H1 (cell line): ENCODE measurements at regions not wholly inside any gene's neighbourhood (a gene's known extent, or its start where the extent isn't known, plus 50 kb on each side); places are given as distances from the start of the nearest gene placed in this dataset.

Source experiments
- CTCF ChIA-PET: fragments of 300-600 bp; sonication (Branson Sonifier 250); formaldehyde crosslinking; loops from one replicate; lab custom pipeline; 2021; ENCODE audit not compliant: partially characterized antibody; lab: Charles Lee
- POLR2A ChIA-PET: fragments of 300-600 bp; sonication (Branson Sonifier 250); formaldehyde crosslinking; loops from one replicate; lab custom pipeline; 2021; ENCODE audit warnings: inconsistent platforms; ENCODE audit not compliant: partially characterized antibody; lab: Charles Lee
- DNase-seq, 2 experiments: peaks; one replicate each; pipeline versions ENCODE4 v3.0.0 to v3.0.0-alpha.2; 2010 to 2022; ENCODE audit warnings: low spot score in 2 of 2, low read depth in 1 of 2, mixed read lengths in 1 of 2
- FAIRE-seq: peaks from 2 replicates; lab custom pipeline; 2011; peaks lifted over from hg19 to GRCh38; lab: Jason Lieb, UNC
- H2AFZ ChIP-seq: 2 replicates; pipeline ENCODE4 v1.8.1; 2012; ENCODE audit warnings: low read length, inconsistent platforms
- H2AK5ac ChIP-seq: 2 replicates; pipeline ENCODE4 v1.6.1; 2013; ENCODE audit warnings: low read depth, low read length
- H2BK120ac ChIP-seq: replicated peaks from 2 replicates; pipeline ENCODE3; 2013; ENCODE audit warnings: low read depth, low read length, inconsistent platforms
- H2BK12ac ChIP-seq: 2 replicates; pipeline ENCODE4 v1.6.1; 2013; ENCODE audit warnings: low read depth, low read length
- H2BK15ac ChIP-seq: 2 replicates; pipeline ENCODE4 v1.6.1; 2013; ENCODE audit warnings: low read length
- H2BK20ac ChIP-seq: 2 replicates; pipeline ENCODE4 v1.6.1; 2013; ENCODE audit warnings: low read length
- H2BK5ac ChIP-seq: 2 replicates; pipeline ENCODE4 v1.6.1; 2013; ENCODE audit warnings: low read depth, low read length
- H3K14ac ChIP-seq: 2 replicates; pipeline ENCODE4 v1.6.1; 2013; ENCODE audit warnings: inconsistent platforms; ENCODE audit not compliant: insufficient read length
- H3K18ac ChIP-seq: 2 replicates; pipeline ENCODE4 v1.6.1; 2013; ENCODE audit warnings: low read length; ENCODE audit errors: extremely low read depth
- H3K23ac ChIP-seq: 2 replicates; pipeline ENCODE4 v1.6.1; 2013; ENCODE audit warnings: inconsistent platforms; ENCODE audit not compliant: insufficient read length
- H3K23me2 ChIP-seq: 2 replicates; pipeline ENCODE4 v1.6.1; 2013; ENCODE audit warnings: low read depth, low read length
- H3K27ac ChIP-seq: 2 replicates; pipeline ENCODE4 v1.6.1; 2011; ENCODE audit warnings: low read depth, low read length, inconsistent platforms
- H3K27me3 ChIP-seq, 4 experiments: replicated peaks in 1 of 4; 1 replicate in 1 of 4; 2 replicates in 3 of 4; pipeline versions ENCODE4 v1.6.1 to v1.8.1; 2011 to 2013; ENCODE audit warnings: low read length in 3 of 4, mild to moderate bottlenecking in 3 of 4, inconsistent platforms in 2 of 4, mixed read lengths in 2 of 4, moderate library complexity in 1 of 4; ENCODE audit not compliant: control insufficient read depth in 3 of 4, insufficient read depth in 3 of 4; ENCODE audit errors: extremely low read depth in 1 of 4
- H3K36me3 ChIP-seq, 4 experiments: 2 replicates each; pipeline versions ENCODE4 v1.6.1 to v1.8.1; 2011 to 2013; ENCODE audit warnings: mild to moderate bottlenecking in 4 of 4, low read length in 3 of 4, moderate library complexity in 2 of 4, control low read depth in 1 of 4, inconsistent platforms in 1 of 4; ENCODE audit not compliant: insufficient read depth in 4 of 4, control insufficient read depth in 2 of 4
- H3K4ac ChIP-seq: replicated peaks from 2 replicates; pipeline ENCODE3; 2013; ENCODE audit warnings: low read length, low read depth, mixed read lengths, inconsistent platforms; ENCODE audit not compliant: insufficient read length
- H3K4me1 ChIP-seq, 4 experiments: replicated peaks in 1 of 4; 1 replicate in 1 of 4; 2 replicates in 3 of 4; pipeline versions ENCODE4 v1.6.1 to v1.8.1; 2011 to 2013; ENCODE audit warnings: low read length in 3 of 4, inconsistent platforms in 2 of 4, mixed read lengths in 1 of 4; ENCODE audit not compliant: insufficient read depth in 4 of 4, control insufficient read depth in 3 of 4
- H3K4me2 ChIP-seq, 2 experiments: 2 replicates each; pipeline versions ENCODE4 v1.6.1 to v1.8.1; 2011 to 2013; ENCODE audit warnings: low read depth in 2 of 2, low read length in 2 of 2, control low read depth in 1 of 2, inconsistent platforms in 1 of 2, mild to moderate bottlenecking in 1 of 2; ENCODE audit not compliant: insufficient read depth in 1 of 2
- H3K4me3 ChIP-seq, 4 experiments: fragments of 200-600, 300-600 bp in 1 of 4; sonication (generic), shearing (Covaris generic), sonication (Bioruptor Twin) in 1 of 4; 2 replicates each; pipeline versions ENCODE4 v1.5.1 to v1.8.1; 2011 to 2016; ENCODE audit warnings: low read length in 4 of 4, low read depth in 3 of 4, control low read depth in 2 of 4, inconsistent platforms in 2 of 4, mild to moderate bottlenecking in 2 of 4, mixed read lengths in 1 of 4, moderate library complexity in 1 of 4; ENCODE audit not compliant: insufficient read depth in 2 of 4; ENCODE audit errors: extremely low read depth in 1 of 4
- H3K56ac ChIP-seq: replicated peaks from 2 replicates; pipeline ENCODE3; 2013; ENCODE audit warnings: low read depth, mild to moderate bottlenecking, mixed read lengths, low read length, inconsistent platforms; ENCODE audit not compliant: insufficient read length
- H3K79me1 ChIP-seq: 2 replicates; pipeline ENCODE4 v1.6.1; 2013; ENCODE audit warnings: low read depth, low read length, control low read depth
- H3K79me2 ChIP-seq, 2 experiments: 2 replicates each; pipeline versions ENCODE4 v1.6.1 to v1.8.1; 2012 to 2013; ENCODE audit warnings: low read length in 2 of 2, mild to moderate bottlenecking in 2 of 2, inconsistent platforms in 1 of 2; ENCODE audit not compliant: insufficient read depth in 2 of 2, control insufficient read depth in 1 of 2
- H3K9ac ChIP-seq, 4 experiments: replicated peaks in 1 of 4; 1 replicate in 1 of 4; 2 replicates in 3 of 4; pipeline versions ENCODE4 v1.6.1 to v1.8.1; 2011 to 2013; ENCODE audit warnings: low read depth in 3 of 4, low read length in 3 of 4, control low read depth in 2 of 4, mild to moderate bottlenecking in 2 of 4, moderate library complexity in 2 of 4, inconsistent platforms in 1 of 4; ENCODE audit errors: extremely low read depth in 1 of 4
- H3K9me3 ChIP-seq, 2 experiments: 2 replicates each; pipeline versions ENCODE4 v1.6.1 to v1.8.1; 2012 to 2013; ENCODE audit warnings: mild to moderate bottlenecking in 2 of 2, moderate library complexity in 2 of 2, control low read depth in 1 of 2, inconsistent platforms in 1 of 2, low read depth in 1 of 2, low read length in 1 of 2, mixed read lengths in 1 of 2; ENCODE audit not compliant: insufficient read depth in 2 of 2
- H4K20me1 ChIP-seq, 2 experiments: replicated peaks in 1 of 2; 2 replicates each; pipeline versions ENCODE3 to v1.8.1; 2011 to 2013; ENCODE audit warnings: inconsistent platforms in 2 of 2, low read length in 2 of 2, mild to moderate bottlenecking in 1 of 2; ENCODE audit not compliant: insufficient read depth in 2 of 2, control insufficient read depth in 1 of 2
- H4K5ac ChIP-seq: 2 replicates; pipeline ENCODE4 v1.6.1; 2013; ENCODE audit warnings: low read length, low read depth, mixed read lengths, inconsistent platforms; ENCODE audit not compliant: insufficient read length
- H4K8ac ChIP-seq: 2 replicates; pipeline ENCODE4 v1.8.0; 2013; ENCODE audit warnings: mild to moderate bottlenecking, moderate library complexity, low read length, inconsistent platforms; ENCODE audit not compliant: insufficient read depth; ENCODE audit errors: extremely low read depth
- H4K91ac ChIP-seq: replicated peaks from 2 replicates; pipeline ENCODE3; 2013; ENCODE audit warnings: low read length, mixed read lengths, inconsistent platforms; ENCODE audit not compliant: insufficient read length
- ASH2L ChIP-seq: fragments of 200-600, 300-600 bp; sonication (generic); IDR thresholded peaks from one replicate; pipeline ENCODE4 v1.7.1; 2017; ENCODE audit warnings: low read length
- CHD1 ChIP-seq: IDR thresholded peaks from 2 replicates; pipeline ENCODE4 v1.6.1; 2012; ENCODE audit warnings: low read depth, low read length, improper control_type of control experiment
- CHD2 ChIP-seq: IDR thresholded peaks from 2 replicates; pipeline ENCODE4 v1.6.1; 2012; ENCODE audit warnings: low read length, improper control_type of control experiment
- FOSL1 ChIP-seq: IDR thresholded peaks from 2 replicates; pipeline ENCODE4 v1.6.1; 2011; ENCODE audit warnings: mild to moderate bottlenecking, low read depth, low read length, moderate library complexity; ENCODE audit not compliant: insufficient read depth
- HDAC2 ChIP-seq, 2 experiments: fragments of 300-600 bp in 1 of 2; sonication (generic) in 1 of 2; IDR thresholded peaks; 2 replicates each; pipeline ENCODE4 v1.6.1; 2011 to 2012; ENCODE audit warnings: low read depth in 2 of 2, low read length in 2 of 2, mild to moderate bottlenecking in 2 of 2, moderate library complexity in 2 of 2, borderline replicate concordance in 1 of 2, inconsistent platforms in 1 of 2
- JUND ChIP-seq: IDR thresholded peaks from 2 replicates; pipeline ENCODE4 v1.6.1; 2011; ENCODE audit warnings: mild to moderate bottlenecking, improper control_type of control experiment, low read length
- NRF1 ChIP-seq: IDR thresholded peaks from 2 replicates; pipeline ENCODE4 v1.6.1; 2011; ENCODE audit warnings: mild to moderate bottlenecking, low read depth, low read length, improper control_type of control experiment
- POLR2AphosphoS5 ChIP-seq: IDR thresholded peaks from 2 replicates; pipeline ENCODE4 v1.6.1; 2011; ENCODE audit warnings: low read depth, low read length
- RAD21 ChIP-seq, 2 experiments: IDR thresholded peaks in 1 of 2; conservative IDR thresholded peaks in 1 of 2; 2 replicates each; pipeline ENCODE4 v1.6.1; 2011; ENCODE audit warnings: low read depth in 2 of 2, low read length in 2 of 2, improper control_type of control experiment in 1 of 2, inconsistent platforms in 1 of 2, mild to moderate bottlenecking in 1 of 2, moderate library complexity in 1 of 2
- RFX5 ChIP-seq: IDR thresholded peaks from 2 replicates; pipeline ENCODE4 v1.6.1; 2011; ENCODE audit warnings: low read depth, low read length, improper control_type of control experiment, borderline replicate concordance
- SP2 ChIP-seq: IDR thresholded peaks from 2 replicates; pipeline ENCODE4 v1.6.1; 2012; ENCODE audit warnings: mild to moderate bottlenecking, low read length, inconsistent platforms
- SUZ12 ChIP-seq: fragments of 200-600 bp; sonication (generic); IDR thresholded peaks from 2 replicates; pipeline ENCODE4 v1.6.1; 2012; ENCODE audit warnings: mild to moderate bottlenecking, inconsistent platforms, low read length, moderate library complexity, mixed read lengths
- TAF7 ChIP-seq: optimal IDR thresholded peaks from 2 replicates; pipeline ENCODE3; 2011; ENCODE audit warnings: low read depth, mild to moderate bottlenecking, inconsistent platforms, low read length, moderate library complexity, borderline replicate concordance
- WGBS, 2 experiments: shearing (Covaris generic) in 1 of 2; methylation state at CpG; one replicate each; pipeline versions ENCODE4 v1.1.6 to v1.1.7; 2013 to 2015; ENCODE audit warnings: low lambda C conversion rate in 2 of 2, mixed read lengths in 2 of 2, inconsistent platforms in 1 of 2, low coverage in 1 of 2, missing lambda C conversion rate in 1 of 2; ENCODE audit not compliant: insufficient replicate concordance in 2 of 2, insufficient coverage in 1 of 2, insufficient read length in 1 of 2; ENCODE audit errors: extremely low coverage in 1 of 2, missing lambda C conversion rate in 1 of 2; 5-methylcytosine and 5-hydroxymethylcytosine counted together
- TF ChIP-seq, protein P1 (sequence below): IDR thresholded peaks from 2 replicates; pipeline ENCODE4 v1.6.1; 2011; ENCODE audit warnings: low read length, improper control_type of control experiment

DNA sequence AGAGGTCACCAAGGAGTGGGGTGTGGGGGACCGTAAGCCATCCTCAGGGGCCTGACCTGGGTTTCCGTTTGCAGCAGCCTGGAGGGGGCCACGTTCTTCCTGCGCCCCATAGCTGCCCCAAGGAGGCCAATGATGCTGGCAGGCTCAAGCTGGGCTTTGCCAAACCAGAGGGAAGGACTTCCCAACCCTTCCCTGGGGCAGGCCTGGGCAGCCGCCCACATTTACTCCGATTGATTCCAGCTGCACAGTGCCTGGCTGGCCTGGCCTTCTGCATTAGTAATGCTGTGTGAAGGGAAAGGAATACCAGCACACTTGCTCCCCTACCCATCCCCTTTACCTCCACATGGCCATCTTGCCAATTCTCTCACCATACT is 360.6 kb upstream of the SLC14A2 start:
- H4K8ac ChIP-seq, result no peak overlapping the region
- H2AFZ ChIP-seq, result no peak overlapping the region
- H2BK5ac ChIP-seq, result no peak overlapping the region
- no peak overlapping the region for H3K4ac ChIP-seq
- H3K18ac ChIP-seq, result no peak overlapping the region
- no peak overlapping the region for H4K5ac ChIP-seq
- no peaks in the 10 kb centered on the region for H3K27me3 ChIP-seq
- H3K4me1 ChIP-seq, result no peaks in the 10 kb centered on the region
- CTCF ChIA-PET, result interaction anchor here (0.9 to 2.1 kb wide), 4 partner anchors 9 to 130 kb away, joined by 4 to 5 read pairs (median 4); no protein-coding TSS in a partner anchor
- no peaks in the 10 kb centered on the region for H3K79me2 ChIP-seq
- H2BK15ac ChIP-seq, result no peak overlapping the region
- no peak overlapping the region for H2BK12ac ChIP-seq
- no peak overlapping the region for H2BK120ac ChIP-seq
- H3K4me2 ChIP-seq, result no peak overlapping the region
- no peak overlapping the region for H3K27ac ChIP-seq
- no peak for FAIRE-seq
- H3K4me3 ChIP-seq, result no peak overlapping the region
- H2BK20ac ChIP-seq, result no peak overlapping the region
- H3K23me2 ChIP-seq, result no peaks in the 10 kb centered on the region
- H3K9me3 ChIP-seq, result no peaks in the 10 kb centered on the region
- H4K91ac ChIP-seq, result no peak overlapping the region
- H3K79me1 ChIP-seq, result no peaks in the 10 kb centered on the region
- H3K36me3 ChIP-seq, result no peaks in the 10 kb centered on the region
- no peak for DNase-seq
- H3K23ac ChIP-seq, result no peak overlapping the region
- no peak overlapping the region for H3K9ac ChIP-seq
- H2AK5ac ChIP-seq, result no peak overlapping the region
- no peak overlapping the region for H3K56ac ChIP-seq
- no peak overlapping the region for H3K14ac ChIP-seq
- 81% methylated on average over 6 of the region's 6 CpGs; no CpG with 5 or more reads in 1 of the 2 experiments for WGBS, 2 experiments
- no peaks in the 10 kb centered on the region for H4K20me1 ChIP-seq
- POLR2A ChIA-PET, result no interaction called here
- no peak for TF ChIP-seq POLR2AphosphoS5
- TF ChIP-seq TAF7, result no peak
- no peak for TF ChIP-seq RAD21 (IDR thresholded peaks at IDR 0.05 in 1 of 2, conservative IDR thresholded peaks at IDR 0.05 in 1 of 2; ENCODE audit: low read depth in 2 of 2, low read length in 2 of 2)
- TF ChIP-seq JUND, result no peak
- no peak for TF ChIP-seq HDAC2 (IDR thresholded peaks at IDR 0.05; ENCODE audit: borderline replicate concordance in 1 of 2, low read depth in 2 of 2, low read length in 2 of 2)
- TF ChIP-seq CHD2, result no peak
- TF ChIP-seq RFX5, result no peak
- TF ChIP-seq CHD1, result no peak
- TF ChIP-seq, protein P1, sequence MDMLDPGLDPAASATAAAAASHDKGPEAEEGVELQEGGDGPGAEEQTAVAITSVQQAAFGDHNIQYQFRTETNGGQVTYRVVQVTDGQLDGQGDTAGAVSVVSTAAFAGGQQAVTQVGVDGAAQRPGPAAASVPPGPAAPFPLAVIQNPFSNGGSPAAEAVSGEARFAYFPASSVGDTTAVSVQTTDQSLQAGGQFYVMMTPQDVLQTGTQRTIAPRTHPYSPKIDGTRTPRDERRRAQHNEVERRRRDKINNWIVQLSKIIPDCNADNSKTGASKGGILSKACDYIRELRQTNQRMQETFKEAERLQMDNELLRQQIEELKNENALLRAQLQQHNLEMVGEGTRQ, result no peak
- no peak for TF ChIP-seq SP2
- TF ChIP-seq SUZ12, result no peak
- TF ChIP-seq FOSL1, result no peak
- TF ChIP-seq NRF1, result no peak
- no peak for TF ChIP-seq ASH2L
